ENCODE measurements at regions not wholly inside any gene's neighbourhood (a gene's known extent, or its start where the extent isn't known, plus 50 kb on each side); places are given as distances from the start of the nearest gene placed in this dataset.

DNA sequence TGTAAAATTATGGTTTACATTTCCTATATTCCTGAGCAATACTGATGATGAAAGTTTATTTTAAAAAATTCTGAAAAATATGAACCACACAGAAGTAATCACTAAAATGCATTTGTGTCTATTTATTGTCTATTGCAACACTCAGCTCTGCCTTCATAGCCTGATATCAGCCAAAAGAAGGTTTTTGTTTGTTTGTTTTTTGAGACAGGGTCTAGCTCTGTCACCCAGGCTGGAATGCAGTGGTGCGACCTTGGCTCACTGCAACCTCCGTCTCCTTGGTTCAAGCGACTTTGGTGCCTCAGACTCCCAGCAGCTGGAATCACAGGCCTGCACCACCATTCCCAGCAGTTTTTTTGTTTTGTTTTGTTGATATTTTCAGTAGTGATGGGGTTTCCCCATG is 1560.2 kb downstream of the SI start:
- no peak for TF ChIP-seq ZNF274 (IDR thresholded peaks at IDR 0.05; ENCODE audit: low read depth, low read length)
- TF ChIP-seq, protein P1, sequence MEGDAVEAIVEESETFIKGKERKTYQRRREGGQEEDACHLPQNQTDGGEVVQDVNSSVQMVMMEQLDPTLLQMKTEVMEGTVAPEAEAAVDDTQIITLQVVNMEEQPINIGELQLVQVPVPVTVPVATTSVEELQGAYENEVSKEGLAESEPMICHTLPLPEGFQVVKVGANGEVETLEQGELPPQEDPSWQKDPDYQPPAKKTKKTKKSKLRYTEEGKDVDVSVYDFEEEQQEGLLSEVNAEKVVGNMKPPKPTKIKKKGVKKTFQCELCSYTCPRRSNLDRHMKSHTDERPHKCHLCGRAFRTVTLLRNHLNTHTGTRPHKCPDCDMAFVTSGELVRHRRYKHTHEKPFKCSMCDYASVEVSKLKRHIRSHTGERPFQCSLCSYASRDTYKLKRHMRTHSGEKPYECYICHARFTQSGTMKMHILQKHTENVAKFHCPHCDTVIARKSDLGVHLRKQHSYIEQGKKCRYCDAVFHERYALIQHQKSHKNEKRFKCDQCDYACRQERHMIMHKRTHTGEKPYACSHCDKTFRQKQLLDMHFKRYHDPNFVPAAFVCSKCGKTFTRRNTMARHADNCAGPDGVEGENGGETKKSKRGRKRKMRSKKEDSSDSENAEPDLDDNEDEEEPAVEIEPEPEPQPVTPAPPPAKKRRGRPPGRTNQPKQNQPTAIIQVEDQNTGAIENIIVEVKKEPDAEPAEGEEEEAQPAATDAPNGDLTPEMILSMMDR (IDR thresholded peaks at IDR 0.05 in 2 of 3, conservative IDR thresholded peaks at IDR 0.05 in 1 of 3; ENCODE audit: borderline replicate concordance in 1 of 3, insufficient read depth in 1 of 3, low read depth in 2 of 3, low read length in 2 of 3): no peak
- TF ChIP-seq TCF7L2 (IDR thresholded peaks at IDR 0.05; ENCODE audit: borderline replicate concordance, extremely low read depth, insufficient read depth, insufficient read length): no peak
- TF ChIP-seq, protein P2, sequence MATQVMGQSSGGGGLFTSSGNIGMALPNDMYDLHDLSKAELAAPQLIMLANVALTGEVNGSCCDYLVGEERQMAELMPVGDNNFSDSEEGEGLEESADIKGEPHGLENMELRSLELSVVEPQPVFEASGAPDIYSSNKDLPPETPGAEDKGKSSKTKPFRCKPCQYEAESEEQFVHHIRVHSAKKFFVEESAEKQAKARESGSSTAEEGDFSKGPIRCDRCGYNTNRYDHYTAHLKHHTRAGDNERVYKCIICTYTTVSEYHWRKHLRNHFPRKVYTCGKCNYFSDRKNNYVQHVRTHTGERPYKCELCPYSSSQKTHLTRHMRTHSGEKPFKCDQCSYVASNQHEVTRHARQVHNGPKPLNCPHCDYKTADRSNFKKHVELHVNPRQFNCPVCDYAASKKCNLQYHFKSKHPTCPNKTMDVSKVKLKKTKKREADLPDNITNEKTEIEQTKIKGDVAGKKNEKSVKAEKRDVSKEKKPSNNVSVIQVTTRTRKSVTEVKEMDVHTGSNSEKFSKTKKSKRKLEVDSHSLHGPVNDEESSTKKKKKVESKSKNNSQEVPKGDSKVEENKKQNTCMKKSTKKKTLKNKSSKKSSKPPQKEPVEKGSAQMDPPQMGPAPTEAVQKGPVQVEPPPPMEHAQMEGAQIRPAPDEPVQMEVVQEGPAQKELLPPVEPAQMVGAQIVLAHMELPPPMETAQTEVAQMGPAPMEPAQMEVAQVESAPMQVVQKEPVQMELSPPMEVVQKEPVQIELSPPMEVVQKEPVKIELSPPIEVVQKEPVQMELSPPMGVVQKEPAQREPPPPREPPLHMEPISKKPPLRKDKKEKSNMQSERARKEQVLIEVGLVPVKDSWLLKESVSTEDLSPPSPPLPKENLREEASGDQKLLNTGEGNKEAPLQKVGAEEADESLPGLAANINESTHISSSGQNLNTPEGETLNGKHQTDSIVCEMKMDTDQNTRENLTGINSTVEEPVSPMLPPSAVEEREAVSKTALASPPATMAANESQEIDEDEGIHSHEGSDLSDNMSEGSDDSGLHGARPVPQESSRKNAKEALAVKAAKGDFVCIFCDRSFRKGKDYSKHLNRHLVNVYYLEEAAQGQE (IDR thresholded peaks at IDR 0.05; ENCODE audit: low read depth): no peak
- TF ChIP-seq POLR2A (IDR thresholded peaks at IDR 0.05; ENCODE audit: borderline replicate concordance, extremely low read depth, insufficient read depth, insufficient read length): no peak
- no peak for TF ChIP-seq SP1 (IDR thresholded peaks at IDR 0.05; ENCODE audit: low read depth)
- no peak for TF ChIP-seq JUND (IDR thresholded peaks at IDR 0.05)
- TF ChIP-seq MAX (IDR thresholded peaks at IDR 0.05): no peak
- TF ChIP-seq EZH2 (IDR thresholded peaks at IDR 0.05): no peak
- no peak for TF ChIP-seq ZBTB33 (IDR thresholded peaks at IDR 0.05; ENCODE audit: extremely low read depth, insufficient replicate concordance, low read length)
- no peak for TF ChIP-seq EGR1 (IDR thresholded peaks at IDR 0.05; ENCODE audit: low read depth)
- TF ChIP-seq SRF (IDR thresholded peaks at IDR 0.05; ENCODE audit: low read depth): no peak

Data from HCT116 (cell line).